Activated CD4-positive, alpha-beta T cell treated with anti-CD3 and anti-CD28 coated beads, Interleukin-2, amount 50 U/mL, for 48 hours (primary cell): ENCODE measurements at regions not wholly inside any gene's neighbourhood (a gene's known extent, or its start where the extent isn't known, plus 50 kb on each side); places are given as distances from the start of the nearest gene placed in this dataset.
"Not testable (repeated sequence)": the region's sequence is repeated elsewhere in the genome, so short reads cannot be mapped to it uniquely, and the experiment has no call there.

Experiments used
- DNase-seq, 2 experiments: peaks; one replicate each; pipeline ENCODE4 v3.0.0-alpha.2; 2020

GRCh38 chr6:155543166-155543847 is 87.7 kb upstream of the NOX3 start:
- no peak for DNase-seq

GRCh38 chr6:155542036-155542435 is 86.4 kb upstream of the NOX3 start:
- no peak for DNase-seq

DNA sequence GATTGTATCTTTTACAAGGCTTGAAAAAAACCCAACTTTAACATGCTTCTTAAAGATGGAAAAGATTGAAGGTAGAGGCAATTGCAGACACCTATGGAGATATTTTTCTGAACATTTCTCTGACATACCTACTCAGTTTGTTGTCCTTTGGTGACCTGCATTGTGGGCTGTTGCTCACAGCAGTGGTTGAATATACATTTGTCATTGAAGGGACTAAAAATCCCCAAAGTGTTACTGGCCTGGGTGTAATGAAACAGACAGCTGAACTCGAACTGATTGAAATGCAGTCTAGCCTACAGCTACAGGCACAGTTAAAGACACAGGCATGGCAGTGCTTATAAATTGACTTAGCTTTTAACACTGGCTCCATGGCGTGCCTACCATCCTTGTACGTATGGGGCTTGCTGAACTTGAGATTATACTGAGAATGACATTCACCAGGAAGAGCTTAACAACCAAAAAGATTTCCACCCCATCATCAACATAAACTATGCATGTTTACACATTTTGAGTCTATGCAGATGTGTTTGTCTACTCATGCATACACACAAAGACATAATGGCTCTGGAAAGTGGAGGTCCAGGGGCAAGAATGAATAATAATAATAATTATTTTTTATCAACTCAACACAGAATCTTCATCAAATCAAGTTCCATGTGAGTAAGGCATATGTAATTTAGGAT is 83.2 kb upstream of the NOX3 start:
- no peak for DNase-seq

- no peak for DNase-seq
Observed at GRCh38 chr6:155534678-155535077, 79.0 kb upstream of the NOX3 start.

GRCh38 chr6:155530219-155530834 is 74.7 kb upstream of the NOX3 start:
- DNase-seq = no peak

DNA sequence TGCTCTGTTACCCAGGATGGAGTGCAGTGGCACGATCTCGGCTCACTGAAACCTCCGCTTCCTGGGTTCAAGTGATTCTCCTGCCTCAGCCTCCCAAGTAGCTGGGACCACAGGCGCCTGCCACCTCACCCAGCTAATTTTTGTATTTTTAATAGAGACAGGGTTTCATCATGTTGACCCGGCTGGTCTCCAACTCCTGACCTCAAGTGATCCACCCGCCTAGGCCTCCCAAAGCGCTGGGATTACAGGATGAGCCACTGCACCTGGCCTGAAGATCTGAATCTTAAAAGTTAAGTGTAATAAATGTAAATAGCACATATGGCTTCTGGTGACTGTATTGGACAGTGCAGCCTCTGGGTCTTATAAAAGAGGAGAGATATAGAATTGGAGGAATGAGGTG is 74.2 kb upstream of the NOX3 start:
- not testable (repeated sequence) for DNase-seq

DNA sequence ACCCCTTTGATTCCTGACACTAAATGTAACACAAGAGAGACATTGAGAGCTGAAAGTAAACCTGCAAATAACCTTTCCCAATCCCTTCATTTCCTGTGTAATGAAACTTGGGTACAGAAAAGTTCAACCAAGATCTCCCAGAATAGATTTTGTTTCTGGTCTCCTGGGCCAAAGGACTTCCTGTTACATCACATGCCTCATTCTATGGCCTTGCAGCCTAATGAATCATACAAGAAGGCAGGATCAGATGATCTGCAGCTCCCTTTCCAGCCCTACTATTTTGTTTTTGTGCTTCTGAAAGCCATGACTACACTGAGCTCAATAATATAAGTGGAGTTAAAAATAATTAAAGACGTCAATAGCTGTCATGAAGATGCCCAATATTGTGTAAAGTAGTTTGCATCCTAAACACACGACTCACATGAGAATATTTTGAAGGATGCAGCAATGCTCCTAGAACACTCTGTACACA is 73.4 kb upstream of the NOX3 start:
- DNase-seq = no peak

GRCh38 chr6:155528335-155528734 is 72.7 kb upstream of the NOX3 start:
- no peak for DNase-seq

DNA sequence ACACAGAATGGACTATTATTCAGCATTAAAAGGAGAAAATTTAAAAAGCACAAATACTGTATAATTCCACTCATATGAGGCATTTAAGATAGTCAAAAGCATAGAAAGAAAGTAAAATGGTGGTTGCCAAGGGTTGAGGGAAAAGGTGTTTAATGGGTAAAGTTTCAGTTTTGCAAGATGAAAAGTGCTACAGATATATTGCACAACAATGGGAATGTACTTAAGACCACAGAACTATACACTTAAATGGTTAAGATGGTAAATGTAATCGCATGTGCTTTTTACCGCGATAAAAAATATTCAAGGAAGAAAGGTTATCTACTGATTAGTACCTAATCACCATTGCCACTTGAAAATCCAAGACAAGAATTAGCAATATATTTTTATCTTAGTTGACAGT is 71.8 kb upstream of the NOX3 start:
- no peak for DNase-seq

- DNase-seq = peak; percentile 11 to 16
Observed at GRCh38 chr6:155523821-155524651, 68.4 kb upstream of the NOX3 start.

GRCh38 chr6:155521719-155522118 is 66.1 kb upstream of the NOX3 start:
- no peak for DNase-seq

DNA sequence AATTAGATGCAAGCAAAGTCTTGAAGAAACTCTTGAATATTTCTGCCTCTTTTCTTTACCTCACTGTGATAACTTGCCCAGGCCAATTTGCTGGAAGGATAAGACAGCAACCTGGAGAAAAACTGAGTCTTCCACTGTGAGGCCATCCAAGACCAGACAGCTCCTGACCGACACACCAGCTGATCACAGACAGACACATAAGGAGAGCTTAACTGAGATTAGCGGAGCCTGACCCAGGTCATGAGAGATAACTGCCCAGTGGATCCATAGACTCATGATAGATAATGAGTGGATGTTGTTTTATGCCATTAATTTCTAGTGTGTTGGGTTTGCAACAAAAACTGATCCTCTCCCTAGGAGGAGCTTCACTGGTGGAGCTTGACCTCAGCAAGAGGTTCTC is 64.4 kb upstream of the NOX3 start:
- no peak for DNase-seq

GRCh38 chr6:155519176-155519738 is 63.6 kb upstream of the NOX3 start:
- DNase-seq = no peak

GRCh38 chr6:155517294-155517693 is 61.7 kb upstream of the NOX3 start:
- DNase-seq = no peak

DNA sequence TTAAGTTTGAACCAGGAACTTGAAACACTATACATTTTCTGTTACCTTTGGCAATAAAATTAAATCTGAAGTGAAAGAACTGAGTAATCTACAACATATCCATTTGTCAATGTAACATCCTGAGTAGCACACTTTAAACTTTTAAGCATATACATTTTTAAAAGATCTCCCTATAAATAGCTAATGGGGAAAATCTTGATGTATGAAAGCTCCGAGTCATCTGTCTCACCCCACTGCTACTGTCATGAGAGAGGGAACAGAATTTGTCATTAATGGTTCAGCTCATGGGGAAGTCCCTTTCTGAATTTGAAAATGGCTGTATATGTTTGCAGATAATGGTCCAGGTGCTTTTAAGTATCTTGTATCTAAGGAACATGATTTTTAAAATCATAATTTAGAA is 55.2 kb upstream of the NOX3 start:
- DNase-seq = no peak

GRCh38 chr6:155509743-155510475 is 54.3 kb upstream of the NOX3 start:
- DNase-seq = no peak

DNA sequence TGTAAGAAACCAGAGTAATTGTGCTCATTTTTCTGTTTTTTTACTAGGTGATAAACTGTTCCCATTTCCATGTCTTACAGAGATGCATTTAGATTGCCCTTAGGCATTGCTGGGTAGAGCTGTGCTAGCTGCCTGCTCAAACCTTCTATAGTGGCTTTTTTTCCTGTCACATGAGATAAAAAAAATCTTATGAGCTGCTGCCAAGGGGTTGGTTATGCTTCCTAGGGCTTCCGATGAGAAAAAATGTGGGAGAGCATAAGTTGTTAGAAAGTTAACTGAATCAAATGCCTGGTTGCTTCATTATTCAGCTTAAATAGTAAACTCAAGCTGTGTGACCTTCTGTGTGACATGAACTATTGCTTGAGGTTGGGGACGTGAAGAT is 50.0 kb upstream of the NOX3 start:
- no peak for DNase-seq
